ENCODE measurements at regions not wholly inside any gene's neighbourhood (a gene's known extent, or its start where the extent isn't known, plus 50 kb on each side); places are given as distances from the start of the nearest gene placed in this dataset.

GRCh38 chr6:141726248-141726647, 406.5 kb upstream of the GJE1 start:
- intact Hi-C loops (cut with micrococcal nuclease), result no loop called here
- DNase-seq (ENCODE audit: low spot score), result no peak
- Mint-ChIP-seq H3K27ac (no peak overlapping the region), H3K27me3 (ENCODE audit: insufficient read depth) (no peaks in the 10 kb centered on the region), H3K9me3 (no peaks in the 10 kb centered on the region), H3K4me1 (ENCODE audit: low read depth) (no peaks in the 10 kb centered on the region), H3K36me3 (ENCODE audit: low read depth) (no peaks in the 10 kb centered on the region), H3K4me3 (no peak overlapping the region)

- Mint-ChIP-seq H3K4me1 (ENCODE audit: low read depth) (no peaks in the 10 kb centered on the region), H3K4me3 (no peak overlapping the region), H3K27ac (no peak overlapping the region), H3K36me3 (ENCODE audit: low read depth) (no peaks in the 10 kb centered on the region), H3K27me3 (ENCODE audit: insufficient read depth) (no peaks in the 10 kb centered on the region), H3K9me3 (no peaks in the 10 kb centered on the region)
- DNase-seq (ENCODE audit: low spot score), result no peak
- intact Hi-C loops (cut with micrococcal nuclease), result no loop called here
These were observed 408.0 kb upstream of the GJE1 start for GRCh38 chr6:141724731-141725130.

- Mint-ChIP-seq H3K9me3 (no peaks in the 10 kb centered on the region), H3K27ac (no peak overlapping the region), H3K4me1 (ENCODE audit: low read depth) (no peaks in the 10 kb centered on the region), H3K4me3 (no peak overlapping the region), H3K36me3 (ENCODE audit: low read depth) (no peaks in the 10 kb centered on the region), H3K27me3 (ENCODE audit: insufficient read depth) (no peaks in the 10 kb centered on the region)
- DNase-seq (ENCODE audit: low spot score), result no peak
- intact Hi-C loops (cut with micrococcal nuclease), result no loop called here
These were observed 413.2 kb upstream of the GJE1 start for GRCh38 chr6:141719476-141719875.

- H3K27ac Mint-ChIP-seq, result no peak overlapping the region
- intact Hi-C loops (cut with micrococcal nuclease), result no loop called here
- DNase-seq (ENCODE audit: low spot score), result no peak
- H3K9me3 Mint-ChIP-seq, result no peaks in the 10 kb centered on the region
- H3K36me3 Mint-ChIP-seq (ENCODE audit: low read depth), result no peaks in the 10 kb centered on the region
- H3K4me3 Mint-ChIP-seq, result no peak overlapping the region
- H3K27me3 Mint-ChIP-seq (ENCODE audit: insufficient read depth), result no peaks in the 10 kb centered on the region
- H3K4me1 Mint-ChIP-seq (ENCODE audit: low read depth), result no peaks in the 10 kb centered on the region
These were observed 427.3 kb upstream of the GJE1 start for GRCh38 chr6:141705431-141705830.

- H3K36me3 Mint-ChIP-seq (ENCODE audit: low read depth), result no peaks in the 10 kb centered on the region
- H3K27me3 Mint-ChIP-seq (ENCODE audit: insufficient read depth), result no peaks in the 10 kb centered on the region
- H3K4me3 Mint-ChIP-seq, result no peak overlapping the region
- no peaks in the 10 kb centered on the region for H3K4me1 Mint-ChIP-seq (ENCODE audit: low read depth)
- no peak overlapping the region for H3K27ac Mint-ChIP-seq
- H3K9me3 Mint-ChIP-seq, result no peaks in the 10 kb centered on the region
- DNase-seq (ENCODE audit: low spot score), result no peak
- intact Hi-C loops (cut with micrococcal nuclease), result no loop called here
These were observed 428.6 kb upstream of the GJE1 start for GRCh38 chr6:141704151-141704550.

- Mint-ChIP-seq H3K27me3 (ENCODE audit: insufficient read depth) (no peaks in the 10 kb centered on the region), H3K4me3 (no peak overlapping the region), H3K27ac (no peak overlapping the region), H3K4me1 (ENCODE audit: low read depth) (no peaks in the 10 kb centered on the region), H3K9me3 (no peaks in the 10 kb centered on the region), H3K36me3 (ENCODE audit: low read depth) (no peaks in the 10 kb centered on the region)
- DNase-seq (ENCODE audit: low spot score), result no peak
- intact Hi-C loops (cut with micrococcal nuclease), result no loop called here
These were observed 431.0 kb upstream of the GJE1 start for GRCh38 chr6:141701732-141702131.

- H3K4me1 Mint-ChIP-seq (ENCODE audit: low read depth), result no peaks in the 10 kb centered on the region
- intact Hi-C loops (cut with micrococcal nuclease), result no loop called here
These were observed 431.9 kb upstream of the GJE1 start for GRCh38 chr6:141700819-141701218.

GRCh38 chr6:141688916-141689315, 443.8 kb upstream of the GJE1 start:
- DNase-seq (ENCODE audit: low spot score), result no peak
- intact Hi-C loops (cut with micrococcal nuclease), result no loop called here
- H3K9me3 Mint-ChIP-seq, result no peaks in the 10 kb centered on the region
- no peaks in the 10 kb centered on the region for H3K27me3 Mint-ChIP-seq (ENCODE audit: insufficient read depth)
- H3K4me1 Mint-ChIP-seq (ENCODE audit: low read depth), result no peaks in the 10 kb centered on the region
- no peak overlapping the region for H3K4me3 Mint-ChIP-seq
- H3K36me3 Mint-ChIP-seq (ENCODE audit: low read depth), result no peaks in the 10 kb centered on the region
- H3K27ac Mint-ChIP-seq, result no peak overlapping the region

More at GRCh38 chr6:141700819-141701218, 431.9 kb upstream of the GJE1 start:
- H3K27me3 Mint-ChIP-seq (ENCODE audit: insufficient read depth), result no peaks in the 10 kb centered on the region
- H3K4me3 Mint-ChIP-seq, result no peak overlapping the region
- DNase-seq (ENCODE audit: low spot score), result no peak
- H3K9me3 Mint-ChIP-seq, result no peaks in the 10 kb centered on the region
- H3K36me3 Mint-ChIP-seq (ENCODE audit: low read depth), result no peaks in the 10 kb centered on the region
- H3K27ac Mint-ChIP-seq, result no peak overlapping the region

- no peaks in the 10 kb centered on the region for H3K4me1 Mint-ChIP-seq (ENCODE audit: low read depth)
- H3K27ac Mint-ChIP-seq, result no peak overlapping the region
- no peaks in the 10 kb centered on the region for H3K27me3 Mint-ChIP-seq (ENCODE audit: insufficient read depth)
- intact Hi-C loops (cut with micrococcal nuclease), result no loop called here
- no peaks in the 10 kb centered on the region for H3K36me3 Mint-ChIP-seq (ENCODE audit: low read depth)
- H3K4me3 Mint-ChIP-seq, result no peak overlapping the region
- no peak for DNase-seq (ENCODE audit: low spot score)
- no peaks in the 10 kb centered on the region for H3K9me3 Mint-ChIP-seq
These were observed 447.3 kb upstream of the GJE1 start for GRCh38 chr6:141685416-141685815.

- Mint-ChIP-seq H3K9me3 (no peaks in the 10 kb centered on the region), H3K36me3 (ENCODE audit: low read depth) (no peaks in the 10 kb centered on the region), H3K27ac (no peak overlapping the region), H3K4me1 (ENCODE audit: low read depth) (no peaks in the 10 kb centered on the region), H3K4me3 (no peak overlapping the region), H3K27me3 (ENCODE audit: insufficient read depth) (no peaks in the 10 kb centered on the region)
- DNase-seq (ENCODE audit: low spot score), result no peak
- intact Hi-C loops (cut with micrococcal nuclease), result no loop called here
These were observed 450.3 kb upstream of the GJE1 start for GRCh38 chr6:141682391-141682790.

- Mint-ChIP-seq H3K9me3 (no peaks in the 10 kb centered on the region), H3K4me1 (ENCODE audit: low read depth) (no peaks in the 10 kb centered on the region), H3K4me3 (no peak overlapping the region), H3K27ac (no peak overlapping the region), H3K27me3 (ENCODE audit: insufficient read depth) (no peaks in the 10 kb centered on the region), H3K36me3 (ENCODE audit: low read depth) (no peaks in the 10 kb centered on the region)
- intact Hi-C loops (cut with micrococcal nuclease), result loop anchor here (2.0 kb wide), 1 partner anchor 435 kb away; no protein-coding TSS in a partner anchor
- no peak for DNase-seq (ENCODE audit: low spot score)
These were observed 455.0 kb upstream of the GJE1 start for GRCh38 chr6:141677598-141678211.

- no peak for DNase-seq (ENCODE audit: low spot score)
- Mint-ChIP-seq H3K27me3 (ENCODE audit: insufficient read depth) (no peaks in the 10 kb centered on the region), H3K4me1 (ENCODE audit: low read depth) (no peaks in the 10 kb centered on the region), H3K9me3 (no peaks in the 10 kb centered on the region), H3K4me3 (no peak overlapping the region), H3K27ac (no peak overlapping the region), H3K36me3 (ENCODE audit: low read depth) (no peaks in the 10 kb centered on the region)
- intact Hi-C loops (cut with micrococcal nuclease), result no loop called here
These were observed 456.8 kb upstream of the GJE1 start for GRCh38 chr6:141675957-141676356.

- Mint-ChIP-seq H3K27ac (no peak overlapping the region), H3K9me3 (no peaks in the 10 kb centered on the region), H3K4me1 (ENCODE audit: low read depth) (no peaks in the 10 kb centered on the region), H3K27me3 (ENCODE audit: insufficient read depth) (no peaks in the 10 kb centered on the region), H3K4me3 (no peak overlapping the region), H3K36me3 (ENCODE audit: low read depth) (no peaks in the 10 kb centered on the region)
- no peak for DNase-seq (ENCODE audit: low spot score)
- intact Hi-C loops (cut with micrococcal nuclease), result no loop called here
These were observed 463.6 kb upstream of the GJE1 start for GRCh38 chr6:141669141-141669540.

All from activated T-helper 1 cell treated with anti-CD3 and anti-CD28 coated beads, Interleukin-12 subunit alpha, Interleukin-12 subunit beta, Interleukin-2, Interleukin-4 antibody, amounts not matched to agents 30 ng/mL and 10 ng/mL and 1 ng/mL, durations not matched to agents 14 hours and 24 hours and 36 hours (primary cell).